ENCODE measurements at regions not wholly inside any gene's neighbourhood (a gene's known extent, or its start where the extent isn't known, plus 50 kb on each side); places are given as distances from the start of the nearest gene placed in this dataset.

DNA sequence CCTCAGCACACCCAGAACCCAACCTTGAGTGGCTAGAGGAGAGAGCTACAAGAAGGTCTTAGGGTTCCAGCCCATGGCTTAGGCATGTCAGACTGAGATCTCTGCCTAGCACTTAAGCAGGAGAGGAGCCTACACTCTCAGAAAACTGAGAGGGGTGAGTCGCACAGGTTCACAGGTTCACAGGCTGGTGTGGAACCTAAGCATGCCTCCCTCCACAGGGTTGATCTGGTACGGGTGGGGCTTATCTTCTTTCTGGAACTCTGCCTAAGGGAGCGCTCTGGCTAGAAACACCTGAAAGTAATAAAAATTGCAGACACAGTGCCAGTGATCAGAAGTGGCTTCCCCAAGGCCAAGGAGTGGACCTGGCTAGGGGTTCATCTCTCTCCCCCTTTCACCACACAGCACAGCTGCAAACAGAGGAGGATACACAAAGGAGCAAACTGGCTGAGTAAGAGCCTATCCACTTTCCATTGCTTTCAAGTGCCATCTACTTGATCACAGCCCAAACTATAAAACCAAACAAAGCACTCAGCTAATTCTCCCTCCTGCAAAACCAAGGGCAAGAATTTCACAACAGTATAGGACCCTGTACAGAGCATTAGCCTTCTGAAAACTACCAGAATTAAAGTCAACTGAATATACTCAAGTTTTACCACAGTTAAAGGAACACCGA is 481.9 kb upstream of the SETBP1 start:
- H3K4me1 ChIP-seq = no peaks in the 10 kb centered on the region
- no peak overlapping the region for H3K27ac ChIP-seq
- no peak overlapping the region for H3K4me3 ChIP-seq
- no peaks in the 10 kb centered on the region for H3K36me3 ChIP-seq
- TF ChIP-seq, protein P1, sequence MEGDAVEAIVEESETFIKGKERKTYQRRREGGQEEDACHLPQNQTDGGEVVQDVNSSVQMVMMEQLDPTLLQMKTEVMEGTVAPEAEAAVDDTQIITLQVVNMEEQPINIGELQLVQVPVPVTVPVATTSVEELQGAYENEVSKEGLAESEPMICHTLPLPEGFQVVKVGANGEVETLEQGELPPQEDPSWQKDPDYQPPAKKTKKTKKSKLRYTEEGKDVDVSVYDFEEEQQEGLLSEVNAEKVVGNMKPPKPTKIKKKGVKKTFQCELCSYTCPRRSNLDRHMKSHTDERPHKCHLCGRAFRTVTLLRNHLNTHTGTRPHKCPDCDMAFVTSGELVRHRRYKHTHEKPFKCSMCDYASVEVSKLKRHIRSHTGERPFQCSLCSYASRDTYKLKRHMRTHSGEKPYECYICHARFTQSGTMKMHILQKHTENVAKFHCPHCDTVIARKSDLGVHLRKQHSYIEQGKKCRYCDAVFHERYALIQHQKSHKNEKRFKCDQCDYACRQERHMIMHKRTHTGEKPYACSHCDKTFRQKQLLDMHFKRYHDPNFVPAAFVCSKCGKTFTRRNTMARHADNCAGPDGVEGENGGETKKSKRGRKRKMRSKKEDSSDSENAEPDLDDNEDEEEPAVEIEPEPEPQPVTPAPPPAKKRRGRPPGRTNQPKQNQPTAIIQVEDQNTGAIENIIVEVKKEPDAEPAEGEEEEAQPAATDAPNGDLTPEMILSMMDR (IDR thresholded peaks at IDR 0.05) = no peak
- intact Hi-C loops (cut with DNase I) = no loop called here
- no peak for DNase-seq
- peak; percentile 72 for ATAC-seq
- no peaks in the 10 kb centered on the region for H3K27me3 ChIP-seq
- no peaks in the 10 kb centered on the region for H3K9me3 ChIP-seq

DNA sequence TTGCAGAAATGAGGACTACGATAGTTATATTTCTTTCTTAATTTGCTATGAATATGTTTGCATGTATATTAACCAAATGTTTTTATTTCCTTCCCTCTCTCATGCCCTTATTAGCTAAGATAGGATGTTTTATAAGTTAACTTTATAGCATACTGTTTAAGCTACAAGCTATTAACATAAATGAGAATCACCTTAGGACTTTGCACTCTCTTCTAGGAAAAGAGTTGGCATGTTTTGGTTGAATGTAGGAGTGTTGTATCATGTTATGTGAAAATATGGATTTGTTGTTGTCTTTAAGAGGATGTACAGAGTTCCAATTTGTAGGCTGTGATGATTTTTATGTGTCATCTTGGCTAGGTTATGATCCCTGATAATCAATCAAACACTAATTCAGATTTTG is 467.4 kb upstream of the SETBP1 start:
- ATAC-seq (no peak), DNase-seq (no peak)
- Histone ChIP-seq H3K4me3 (no peak overlapping the region), H3K36me3 (no peaks in the 10 kb centered on the region), H3K4me1 (no peaks in the 10 kb centered on the region), H3K9me3 (no peaks in the 10 kb centered on the region), H3K27ac (no peak overlapping the region), H3K27me3 (no peaks in the 10 kb centered on the region)
- intact Hi-C loops (cut with DNase I) = no loop called here
- TF ChIP-seq, protein P1 (IDR thresholded peaks at IDR 0.05) = no peak

GRCh38 chr18:44214396-44214795 is 466.3 kb upstream of the SETBP1 start:
- Histone ChIP-seq H3K4me1 (no peaks in the 10 kb centered on the region), H3K27me3 (no peaks in the 10 kb centered on the region), H3K27ac (no peak overlapping the region), H3K9me3 (no peaks in the 10 kb centered on the region), H3K4me3 (no peak overlapping the region), H3K36me3 (no peaks in the 10 kb centered on the region)
- intact Hi-C loops (cut with DNase I) = no loop called here
- TF ChIP-seq, protein P1 (IDR thresholded peaks at IDR 0.05) = no peak
- ATAC-seq = no peak
- DNase-seq = no peak

DNA sequence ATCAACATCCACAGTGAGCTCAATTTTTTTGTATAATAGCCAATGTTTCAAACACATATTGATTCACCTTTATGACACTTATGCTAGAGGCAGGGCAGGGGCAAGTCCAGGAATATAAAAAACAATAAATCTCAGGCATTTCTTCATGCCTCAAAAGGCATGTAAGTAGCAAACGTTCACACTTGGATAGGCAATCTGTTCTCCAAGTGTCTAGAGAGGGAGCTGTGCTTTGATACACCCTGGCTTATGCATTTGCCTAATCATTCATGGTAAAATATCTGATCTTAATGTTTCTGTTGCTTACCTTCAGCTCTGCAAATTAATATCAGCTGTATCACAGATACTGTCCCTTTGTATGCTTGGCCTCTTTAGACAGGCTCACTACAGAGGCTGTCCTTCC is 464.5 kb upstream of the SETBP1 start:
- intact Hi-C loops (cut with DNase I) = no loop called here
- no peak for DNase-seq

DNA sequence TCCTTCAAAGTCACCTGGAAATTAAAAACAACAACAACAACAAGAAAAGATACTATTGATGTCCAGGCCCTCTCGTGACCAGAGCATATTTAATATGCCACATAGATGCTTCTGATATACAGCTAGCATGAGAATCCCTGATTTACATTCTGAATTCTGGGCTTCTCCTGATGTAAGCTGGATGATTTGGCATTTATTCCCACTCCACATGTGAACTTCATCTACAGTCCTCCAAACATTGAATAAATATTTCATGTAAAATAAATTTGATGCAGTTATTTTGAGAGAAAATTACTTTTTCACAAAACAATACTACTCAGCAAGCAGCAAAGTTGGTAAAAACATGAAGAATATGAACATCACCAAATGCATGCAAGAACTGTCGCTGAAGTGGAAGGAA is 453.2 kb upstream of the SETBP1 start:
- TF ChIP-seq, protein P1 (IDR thresholded peaks at IDR 0.05) = no peak
- no peaks in the 10 kb centered on the region for H3K36me3 ChIP-seq
- H3K4me1 ChIP-seq = peaks cover 3% of the 10 kb centered on the region
- H3K9me3 ChIP-seq = no peaks in the 10 kb centered on the region
- intact Hi-C loops (cut with DNase I) = no loop called here
- DNase-seq = no peak
- no peak overlapping the region for H3K4me3 ChIP-seq
- no peak overlapping the region for H3K27ac ChIP-seq
- H3K27me3 ChIP-seq = no peaks in the 10 kb centered on the region
- ATAC-seq = no peak

More for the DNA sequence above, 464.5 kb upstream of the SETBP1 start:
- Histone ChIP-seq H3K4me3 (no peak overlapping the region), H3K27ac (no peak overlapping the region), H3K9me3 (no peaks in the 10 kb centered on the region), H3K27me3 (no peaks in the 10 kb centered on the region), H3K4me1 (no peaks in the 10 kb centered on the region), H3K36me3 (no peaks in the 10 kb centered on the region)
- TF ChIP-seq, protein P1 (IDR thresholded peaks at IDR 0.05) = no peak
- no peak for ATAC-seq

GRCh38 chr18:44229693-44230108 is 451.0 kb upstream of the SETBP1 start:
- intact Hi-C loops (cut with DNase I) = no loop called here
- DNase-seq (peak; percentile 52), ATAC-seq (peak; percentile 72)
- Histone ChIP-seq H3K4me1 (peaks cover 3% of the 10 kb centered on the region), H3K9me3 (no peaks in the 10 kb centered on the region), H3K27ac (no peak overlapping the region), H3K27me3 (no peaks in the 10 kb centered on the region), H3K36me3 (no peaks in the 10 kb centered on the region), H3K4me3 (no peak overlapping the region)
- TF ChIP-seq, protein P1 (IDR thresholded peaks at IDR 0.05) = no peak

All from upper lobe of right lung (tissue), 1 donor.